ENCODE measurements at regions not wholly inside any gene's neighbourhood (a gene's known extent, or its start where the extent isn't known, plus 50 kb on each side); places are given as distances from the start of the nearest gene placed in this dataset.
A peak's percentile ranks its signal among the peaks of the same experiment; 100 is the strongest.

- H3K4me1 Mint-ChIP-seq (ENCODE audit: unreplicated experiment): peaks cover 11% of the 10 kb centered on the region
Measured at GRCh38 chr12:118840878-118841277, 140.5 kb upstream of the SRRM4 start.

GRCh38 chr12:118841588-118841987 is 139.8 kb upstream of the SRRM4 start:
- Mint-ChIP-seq H3K27me3 (ENCODE audit: unreplicated experiment) (peaks cover 2% of the 10 kb centered on the region), H3K9me3 (ENCODE audit: unreplicated experiment) (no peaks in the 10 kb centered on the region), H3K4me3 (ENCODE audit: unreplicated experiment) (no peak overlapping the region), H3K27ac (ENCODE audit: unreplicated experiment) (no peak overlapping the region), H3K36me3 (ENCODE audit: low read depth, unreplicated experiment) (no peaks in the 10 kb centered on the region), H3K4me1 (ENCODE audit: unreplicated experiment) (peaks cover 11% of the 10 kb centered on the region)
- no peak for DNase-seq (ENCODE audit: low spot score)
- TF ChIP-seq CTCF (IDR thresholded peaks at IDR 0.05; ENCODE audit: unreplicated experiment): no peak

More at GRCh38 chr12:118840878-118841277, 140.5 kb upstream of the SRRM4 start:
- no peaks in the 10 kb centered on the region for H3K36me3 Mint-ChIP-seq (ENCODE audit: low read depth, unreplicated experiment)
- DNase-seq (ENCODE audit: low spot score): no peak
- no peaks in the 10 kb centered on the region for H3K9me3 Mint-ChIP-seq (ENCODE audit: unreplicated experiment)
- H3K27ac Mint-ChIP-seq (ENCODE audit: unreplicated experiment): no peak overlapping the region
- no peak overlapping the region for H3K4me3 Mint-ChIP-seq (ENCODE audit: unreplicated experiment)
- peaks cover 2% of the 10 kb centered on the region for H3K27me3 Mint-ChIP-seq (ENCODE audit: unreplicated experiment)
- no peak for TF ChIP-seq CTCF (IDR thresholded peaks at IDR 0.05; ENCODE audit: unreplicated experiment)

GRCh38 chr12:118842866-118843265 is 138.5 kb upstream of the SRRM4 start:
- no peaks in the 10 kb centered on the region for H3K9me3 Mint-ChIP-seq (ENCODE audit: unreplicated experiment)
- TF ChIP-seq CTCF (IDR thresholded peaks at IDR 0.05; ENCODE audit: unreplicated experiment): no peak
- peaks cover 11% of the 10 kb centered on the region for H3K4me1 Mint-ChIP-seq (ENCODE audit: unreplicated experiment)

GRCh38 chr12:118846416-118846815 is 134.9 kb upstream of the SRRM4 start:
- H3K4me1 Mint-ChIP-seq (ENCODE audit: unreplicated experiment): peaks cover 9% of the 10 kb centered on the region
- peaks cover 3% of the 10 kb centered on the region for H3K27me3 Mint-ChIP-seq (ENCODE audit: unreplicated experiment)
- H3K27ac Mint-ChIP-seq (ENCODE audit: unreplicated experiment): peak overlapping the region; percentile 70

More at GRCh38 chr12:118842866-118843265, 138.5 kb upstream of the SRRM4 start:
- no peak for DNase-seq (ENCODE audit: low spot score)
- no peak overlapping the region for H3K4me3 Mint-ChIP-seq (ENCODE audit: unreplicated experiment)
- no peaks in the 10 kb centered on the region for H3K36me3 Mint-ChIP-seq (ENCODE audit: low read depth, unreplicated experiment)
- peaks cover 2% of the 10 kb centered on the region for H3K27me3 Mint-ChIP-seq (ENCODE audit: unreplicated experiment)
- H3K27ac Mint-ChIP-seq (ENCODE audit: unreplicated experiment): no peak overlapping the region

More at GRCh38 chr12:118846416-118846815, 134.9 kb upstream of the SRRM4 start:
- Mint-ChIP-seq H3K36me3 (ENCODE audit: low read depth, unreplicated experiment) (no peaks in the 10 kb centered on the region), H3K9me3 (ENCODE audit: unreplicated experiment) (no peaks in the 10 kb centered on the region), H3K4me3 (ENCODE audit: unreplicated experiment) (no peak overlapping the region)
- TF ChIP-seq CTCF (IDR thresholded peaks at IDR 0.05; ENCODE audit: unreplicated experiment): no peak
- no peak for DNase-seq (ENCODE audit: low spot score)

Measured in endothelial cell (in vitro differentiated cells).